ENCODE measurements at regions not wholly inside any gene's neighbourhood (a gene's known extent, or its start where the extent isn't known, plus 50 kb on each side); places are given as distances from the start of the nearest gene placed in this dataset.

GRCh38 chr7:16094651-16095050, 326.7 kb downstream of the CRPPA start:
- TF ChIP-seq CTCF (conservative IDR thresholded peaks at IDR 0.05; ENCODE audit: low read depth, low read length) (no peak), EZH2 (IDR thresholded peaks at IDR 0.05; ENCODE audit: borderline replicate concordance, low read depth, low read length, poor library complexity, severe bottlenecking) (no peak)

Measured in A673 (cell line).